ENCODE measurements at regions not wholly inside any gene's neighbourhood (a gene's known extent, or its start where the extent isn't known, plus 50 kb on each side); places are given as distances from the start of the nearest gene placed in this dataset.
A peak's percentile ranks its signal among the peaks of the same experiment; 100 is the strongest.
"Not testable (repeated sequence)": the region's sequence is repeated elsewhere in the genome, so short reads cannot be mapped to it uniquely, and the experiment has no call there.

DNA sequence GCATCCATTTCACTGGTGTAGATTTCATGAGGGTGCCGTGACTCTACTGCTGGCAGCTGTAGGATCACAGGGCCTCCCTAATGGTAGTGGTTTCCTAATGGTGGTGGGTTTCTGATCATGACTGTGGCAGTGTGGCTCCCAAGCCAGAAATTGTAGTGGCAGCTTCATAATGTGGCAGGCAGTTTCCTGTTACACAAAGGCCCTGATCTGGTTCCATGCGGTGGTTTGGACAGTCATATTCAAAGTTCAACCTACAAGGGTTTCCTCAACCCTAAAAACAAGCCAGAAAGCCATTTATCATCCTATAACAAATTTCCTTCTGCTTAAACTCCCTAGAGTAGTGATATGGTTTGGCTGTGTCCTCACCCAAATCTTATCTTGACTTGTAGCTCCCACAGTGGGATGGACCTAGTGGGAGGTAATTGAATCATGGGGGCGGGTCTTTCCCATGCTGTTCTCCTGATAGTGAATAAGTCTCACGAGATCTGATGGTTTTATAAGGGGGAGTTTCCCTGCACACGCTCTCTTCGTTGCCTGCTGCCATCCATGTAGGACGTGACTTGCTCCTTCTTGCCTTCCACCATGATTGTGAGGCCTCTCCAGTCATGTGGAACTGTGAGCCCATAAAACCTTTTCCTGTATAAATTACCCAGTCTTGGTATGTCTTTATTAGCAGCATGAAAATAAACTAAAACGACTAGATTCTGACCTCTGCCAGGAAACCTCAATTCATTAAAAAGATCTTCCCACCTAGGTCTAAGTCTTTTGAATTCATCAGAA, 257.1 kb downstream of the EFCAB11 start:
- DNase-seq, result no peak

GRCh38 chr14:89695846-89696245, 258.7 kb downstream of the EFCAB11 start:
- DNase-seq, result no peak

- DNase-seq, result no peak
Observed at GRCh38 chr14:89690139-89690538, 264.4 kb downstream of the EFCAB11 start.

- DNase-seq, result not testable (repeated sequence)
Observed at GRCh38 chr14:89689711-89690110, 264.8 kb downstream of the EFCAB11 start.

GRCh38 chr14:89688507-89689211, 265.9 kb downstream of the EFCAB11 start:
- DNase-seq, result no peak

DNA sequence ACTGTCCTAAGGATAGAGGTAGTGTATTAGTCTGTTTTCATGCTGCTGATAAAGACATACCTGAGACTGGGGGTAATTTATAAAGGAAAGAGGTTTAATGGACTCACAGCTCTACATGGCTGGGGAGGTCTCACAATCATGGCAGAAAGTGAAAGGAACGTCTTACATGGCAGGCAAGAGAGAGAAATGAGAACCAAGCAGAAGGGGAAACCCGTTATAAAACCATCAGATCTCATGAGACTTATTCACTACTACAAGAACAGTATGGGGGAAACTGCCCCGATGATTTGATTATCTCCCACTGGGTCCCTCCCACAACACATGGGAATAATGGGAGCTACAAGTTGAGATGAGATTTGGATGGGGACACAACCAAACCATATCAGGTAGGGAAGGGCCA, 267.4 kb downstream of the EFCAB11 start:
- not testable (repeated sequence) for DNase-seq

DNA sequence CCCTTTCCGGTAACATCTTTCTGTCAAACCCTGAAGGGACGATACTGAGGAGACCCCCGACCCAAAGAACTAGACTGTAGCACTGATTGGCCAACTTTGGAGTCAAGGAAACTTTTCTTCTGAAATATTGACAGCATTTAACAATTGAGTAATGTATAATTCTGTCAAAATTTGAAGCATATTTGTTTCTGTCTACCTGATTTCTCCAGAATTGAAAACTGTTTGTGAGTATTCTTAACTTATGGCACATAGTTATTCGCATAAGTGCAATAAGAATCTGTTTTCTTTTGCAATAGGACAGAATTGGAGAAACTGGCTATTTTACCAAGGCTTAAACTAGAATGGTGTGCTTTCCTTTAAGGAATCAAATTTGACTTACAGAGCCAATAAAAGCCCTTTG, 267.1 kb upstream of the FOXN3 start:
- no peak for DNase-seq

GRCh38 chr14:89681086-89682018, 264.3 kb upstream of the FOXN3 start:
- no peak for DNase-seq

DNA sequence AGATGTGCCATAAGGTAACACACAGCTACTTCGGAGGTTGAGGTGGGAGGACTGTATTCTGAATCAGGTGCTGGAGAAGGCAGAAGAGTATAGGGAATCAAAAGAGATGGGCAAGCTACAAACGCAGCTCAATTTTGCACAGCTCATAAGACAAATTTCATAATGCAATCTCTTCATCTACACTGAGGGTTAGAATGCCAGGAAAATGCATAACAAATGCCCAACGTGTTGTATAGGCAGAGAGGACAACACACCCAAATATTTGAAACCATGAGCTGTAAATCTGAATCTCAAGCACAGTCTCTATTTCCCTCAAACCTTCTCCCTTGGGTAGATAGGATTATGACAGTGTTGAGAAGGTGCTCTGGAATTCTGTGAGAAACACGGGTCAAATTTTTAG, 263.1 kb upstream of the FOXN3 start:
- DNase-seq, result no peak

- no peak for DNase-seq
Observed at GRCh38 chr14:89678768-89679167, 261.7 kb upstream of the FOXN3 start.

- DNase-seq, result peak; percentile 10
Observed at GRCh38 chr14:89675590-89675989, 258.6 kb upstream of the FOXN3 start.

DNA sequence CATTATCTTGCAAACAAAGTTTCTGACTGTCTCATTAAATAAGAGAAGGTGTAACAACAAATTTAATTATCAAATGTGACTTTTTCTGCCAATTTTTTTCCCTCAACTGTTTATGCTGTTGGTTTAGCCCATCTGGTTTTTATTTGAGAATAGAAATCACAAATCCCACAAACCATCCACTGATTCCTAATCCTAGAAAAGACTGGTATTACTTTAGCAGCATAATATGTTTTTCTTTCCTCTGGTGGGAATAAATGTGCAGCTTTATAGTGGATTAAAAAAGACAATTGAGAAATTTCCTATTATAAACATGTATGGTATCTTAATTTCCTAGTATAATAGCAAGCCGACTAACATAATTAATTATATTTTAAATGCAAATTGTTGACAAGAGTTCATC, 257.9 kb upstream of the FOXN3 start:
- no peak for DNase-seq

DNA sequence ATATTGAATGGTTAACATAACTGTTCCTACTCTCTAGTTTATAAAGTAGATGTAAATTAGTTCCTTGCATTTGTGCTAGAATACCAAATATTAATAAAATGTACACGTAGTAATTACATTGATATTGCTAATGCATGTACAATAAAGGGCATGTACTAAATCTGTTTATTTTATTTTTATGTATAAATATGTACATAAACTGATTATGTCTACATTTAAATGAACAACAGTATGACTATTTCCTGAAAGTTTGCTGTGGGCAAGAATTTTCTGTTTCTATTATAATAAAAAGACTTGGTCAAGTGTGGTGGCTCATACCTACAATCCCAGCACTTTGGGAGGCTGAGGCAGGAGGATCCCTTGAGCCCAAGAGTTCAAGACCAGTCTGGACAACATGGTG, 257.2 kb upstream of the FOXN3 start:
- DNase-seq, result no peak

DNA sequence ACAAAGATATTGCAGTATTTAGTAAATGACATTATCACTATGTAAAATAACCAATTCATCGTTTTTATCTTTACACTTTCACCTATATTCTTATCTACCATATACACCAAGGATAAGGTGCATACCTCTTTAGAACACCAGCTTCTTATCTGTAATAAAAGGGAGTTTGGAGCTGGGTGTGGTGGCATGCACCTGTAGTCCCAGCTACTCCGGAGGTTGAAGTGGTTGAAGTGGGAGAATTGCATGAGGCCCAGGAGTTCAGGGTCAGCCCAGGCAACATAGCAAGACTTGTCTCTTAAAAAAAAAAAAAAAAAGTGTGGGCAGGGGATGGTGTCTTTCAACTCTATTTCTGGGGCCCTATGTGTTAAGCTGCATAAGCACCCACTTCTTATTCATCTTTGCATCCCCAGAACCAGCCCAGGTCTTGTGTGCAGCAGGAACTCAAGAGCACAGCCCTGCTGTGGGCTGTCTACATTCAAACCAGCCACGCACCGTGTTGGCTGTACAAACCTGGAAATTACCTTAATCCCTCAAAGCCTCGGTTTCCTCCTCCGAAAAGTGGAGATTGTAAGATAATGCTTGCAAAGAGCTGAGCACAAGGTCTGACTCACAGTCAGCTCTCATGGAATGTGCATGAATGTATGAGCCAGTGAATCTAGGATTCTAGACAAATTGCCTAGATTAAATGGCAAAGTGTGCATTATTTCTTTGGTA, 256.6 kb upstream of the FOXN3 start:
- DNase-seq, result no peak

DNA sequence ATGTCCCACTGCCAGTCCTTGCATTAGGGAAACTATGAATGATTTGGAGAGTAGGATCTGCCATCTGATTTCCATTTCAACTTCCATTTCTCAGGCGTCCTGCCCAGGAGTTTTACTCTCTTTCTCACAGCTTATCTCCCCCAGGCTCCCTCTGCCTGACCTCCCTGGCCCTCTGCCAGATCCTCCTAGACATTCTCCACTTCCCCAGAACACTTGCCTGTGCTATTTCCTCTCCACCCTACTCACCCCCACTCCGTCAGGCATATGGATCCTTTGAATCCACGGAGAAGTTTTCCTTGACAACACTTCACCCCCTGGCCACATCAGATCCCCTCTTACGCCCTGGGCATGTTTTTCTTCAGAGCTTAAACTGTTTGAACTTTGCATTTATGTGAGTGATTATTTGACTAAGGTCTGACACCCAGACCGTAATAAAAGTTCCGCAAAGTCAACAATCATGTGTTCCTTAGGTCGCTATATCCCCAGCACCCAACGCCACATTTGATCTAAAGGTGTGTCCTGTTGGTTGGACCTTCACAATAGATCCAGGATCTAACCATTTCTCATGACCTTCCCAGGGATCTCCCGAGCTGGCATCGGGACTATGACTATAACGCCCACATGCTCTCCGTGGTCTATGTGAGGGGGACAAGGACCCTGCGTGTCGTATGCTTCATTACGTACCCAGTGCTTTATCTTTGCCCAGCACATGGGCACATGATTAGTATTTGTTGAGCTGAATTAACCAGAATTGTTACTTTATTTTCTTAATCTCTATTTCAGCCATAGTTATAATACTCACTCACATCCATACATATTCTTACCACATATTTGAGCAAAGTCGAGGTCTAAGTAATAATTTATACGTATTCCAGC, 255.8 kb upstream of the FOXN3 start:
- peak; percentile 37 for DNase-seq

DNA sequence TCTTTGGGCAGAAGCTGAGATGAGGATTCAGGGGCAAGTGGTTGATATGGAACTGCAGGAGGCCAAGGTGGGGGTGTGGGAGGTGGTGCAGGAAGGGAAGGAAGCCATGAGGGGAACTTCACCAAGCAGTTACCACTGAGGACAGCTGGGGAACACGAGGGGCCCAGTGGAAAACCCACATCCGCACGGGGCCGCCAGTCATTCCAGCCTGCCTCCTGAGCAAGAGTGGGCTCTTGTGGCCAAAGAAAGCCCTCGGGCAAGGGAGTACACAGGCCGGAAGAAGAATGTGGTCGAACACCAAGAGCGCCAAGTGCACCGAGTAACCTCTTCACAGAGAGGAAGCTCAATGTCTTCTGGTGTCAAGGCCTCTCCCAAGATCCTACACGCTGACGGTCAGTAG, 252.2 kb upstream of the FOXN3 start:
- DNase-seq, result no peak

- DNase-seq, result no peak
Observed at GRCh38 chr14:89667983-89668382, 250.9 kb upstream of the FOXN3 start.

GRCh38 chr14:89665300-89666081, 248.5 kb upstream of the FOXN3 start:
- not testable (repeated sequence) for DNase-seq

GRCh38 chr14:89661392-89661791, 244.4 kb upstream of the FOXN3 start:
- DNase-seq, result peak; percentile 88

DNA sequence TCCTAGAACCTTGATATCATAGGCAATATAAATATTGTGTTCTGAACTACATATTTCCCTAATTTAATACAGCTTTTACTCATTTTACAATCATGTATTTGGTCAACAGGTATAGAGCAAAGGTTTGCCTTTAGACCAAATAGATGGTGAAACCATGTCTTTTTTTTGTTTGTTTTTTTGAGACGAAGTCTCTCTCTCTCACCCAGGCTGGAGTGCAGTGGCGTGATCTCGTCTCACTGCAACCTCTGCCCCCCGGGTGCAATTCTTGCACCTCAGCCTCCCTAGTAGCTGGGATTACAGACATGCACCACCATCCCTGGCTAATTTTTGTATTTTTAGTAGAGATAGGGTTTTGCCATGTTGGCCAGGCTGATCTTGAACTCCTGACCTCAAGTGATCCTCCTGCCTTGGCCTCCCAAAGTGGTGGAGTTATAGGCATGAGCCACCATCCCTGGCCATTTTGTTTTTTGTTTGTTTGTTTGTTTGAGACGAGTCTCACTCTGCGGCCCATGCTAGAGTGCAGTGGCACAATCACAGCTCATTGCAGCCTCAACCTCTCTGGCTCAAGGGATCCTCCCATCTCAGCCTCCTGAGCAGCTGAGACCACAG, 243.7 kb upstream of the FOXN3 start:
- DNase-seq, result not testable (repeated sequence)
